ENCODE measurements at regions not wholly inside any gene's neighbourhood (a gene's known extent, or its start where the extent isn't known, plus 50 kb on each side); places are given as distances from the start of the nearest gene placed in this dataset.

DNA sequence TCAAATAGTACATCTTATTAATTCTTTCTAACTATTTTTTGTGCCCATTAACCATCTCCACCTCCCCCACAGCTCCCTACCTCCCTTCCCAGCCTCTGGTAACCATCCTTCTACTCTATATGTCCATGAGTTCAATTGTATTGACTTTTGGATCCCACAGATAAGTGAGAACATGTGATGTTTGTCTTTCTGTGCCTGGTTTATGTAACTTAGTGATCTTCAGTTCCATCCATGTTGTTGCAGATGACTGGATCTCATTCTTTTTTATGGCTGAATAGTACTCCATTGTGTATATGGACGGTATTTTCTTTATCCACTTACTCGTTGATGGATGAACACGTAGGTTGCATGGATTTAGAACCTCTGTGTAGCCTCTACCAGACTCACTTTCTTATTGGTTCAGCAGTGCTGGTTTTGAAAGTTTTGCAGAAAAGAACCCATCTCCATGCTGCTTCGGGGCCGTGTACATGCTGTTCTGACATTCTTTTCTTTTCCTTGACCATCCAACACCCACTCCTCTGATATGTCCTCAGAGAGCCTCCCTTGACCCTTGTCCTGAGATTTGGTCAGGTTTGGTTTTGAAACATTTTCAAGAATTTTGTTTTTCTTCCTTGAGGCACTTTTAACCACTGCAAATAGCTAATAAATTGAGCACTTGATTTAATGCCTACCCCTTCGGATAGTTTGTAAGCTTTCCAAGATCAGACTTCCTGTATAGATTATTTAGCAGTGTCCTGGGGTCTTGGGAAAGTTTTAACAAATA lies 231.2 kb upstream of the ZFP64 start:
- ChIA-PET CTCF (no interaction called here), RAD21 (ENCODE audit: low non-redundant PET in 1 of 2, low total read pairs in 2 of 2, uncharacterized antibody in 2 of 2, unreplicated experiment in 2 of 2) (no interaction called here), POLR2A (no interaction called here)
- Histone ChIP-seq H3K4me3 (replicated peaks in 1 of 2; ENCODE audit: low read depth in 1 of 2, low read length in 2 of 2) (no peak overlapping the region), H3K9ac (ENCODE audit: low read length) (no peak overlapping the region), H3K36me3 (ENCODE audit: control insufficient read depth in 1 of 2, insufficient read depth in 2 of 2, low read length in 2 of 2) (no peaks in the 10 kb centered on the region), H3K79me2 (ENCODE audit: insufficient read depth, low read length) (no peaks in the 10 kb centered on the region), H2AFZ (ENCODE audit: low read depth, low read length, poor library complexity, severe bottlenecking) (no peak overlapping the region), H3K27ac (ENCODE audit: low read depth, low read length) (no peak overlapping the region), H3K4me1 (ENCODE audit: control insufficient read depth in 1 of 2, insufficient read depth in 2 of 2, low read length in 2 of 2) (no peaks in the 10 kb centered on the region), H3K9me2 (ENCODE audit: insufficient read depth) (no peaks in the 10 kb centered on the region), H3K4me2 (ENCODE audit: low read length) (no peak overlapping the region), H3K27me3 (ENCODE audit: insufficient read depth, low read length) (no peaks in the 10 kb centered on the region), H3K9me3 (ENCODE audit: control insufficient read depth in 1 of 2, insufficient read depth in 1 of 2, low read depth in 1 of 2, low read length in 2 of 2) (no peaks in the 10 kb centered on the region), H4K20me1 (ENCODE audit: insufficient read depth) (no peaks in the 10 kb centered on the region)
- no peak for ATAC-seq
- DNase-seq (ENCODE audit: low read depth, low spot score): no peak
- intact Hi-C loops (cut with micrococcal nuclease): no loop called here
- no peak for TF ChIP-seq ZFX (IDR thresholded peaks at IDR 0.05)
- TF ChIP-seq EZH2 (IDR thresholded peaks at IDR 0.05): no peak
- no peak for TF ChIP-seq SIN3A (IDR thresholded peaks at IDR 0.05; ENCODE audit: low read depth)
- TF ChIP-seq SRF (IDR thresholded peaks at IDR 0.05; ENCODE audit: low read depth): no peak
- TF ChIP-seq CBX3 (IDR thresholded peaks at IDR 0.05; ENCODE audit: low read depth): no peak
- TF ChIP-seq SP1 (IDR thresholded peaks at IDR 0.05; ENCODE audit: low read depth): no peak
- TF ChIP-seq, protein P1, sequence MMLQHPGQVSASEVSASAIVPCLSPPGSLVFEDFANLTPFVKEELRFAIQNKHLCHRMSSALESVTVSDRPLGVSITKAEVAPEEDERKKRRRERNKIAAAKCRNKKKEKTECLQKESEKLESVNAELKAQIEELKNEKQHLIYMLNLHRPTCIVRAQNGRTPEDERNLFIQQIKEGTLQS (IDR thresholded peaks at IDR 0.05): no peak
- TF ChIP-seq, protein P2, sequence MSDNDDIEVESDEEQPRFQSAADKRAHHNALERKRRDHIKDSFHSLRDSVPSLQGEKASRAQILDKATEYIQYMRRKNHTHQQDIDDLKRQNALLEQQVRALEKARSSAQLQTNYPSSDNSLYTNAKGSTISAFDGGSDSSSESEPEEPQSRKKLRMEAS (IDR thresholded peaks at IDR 0.05): no peak
- TF ChIP-seq, protein P3, sequence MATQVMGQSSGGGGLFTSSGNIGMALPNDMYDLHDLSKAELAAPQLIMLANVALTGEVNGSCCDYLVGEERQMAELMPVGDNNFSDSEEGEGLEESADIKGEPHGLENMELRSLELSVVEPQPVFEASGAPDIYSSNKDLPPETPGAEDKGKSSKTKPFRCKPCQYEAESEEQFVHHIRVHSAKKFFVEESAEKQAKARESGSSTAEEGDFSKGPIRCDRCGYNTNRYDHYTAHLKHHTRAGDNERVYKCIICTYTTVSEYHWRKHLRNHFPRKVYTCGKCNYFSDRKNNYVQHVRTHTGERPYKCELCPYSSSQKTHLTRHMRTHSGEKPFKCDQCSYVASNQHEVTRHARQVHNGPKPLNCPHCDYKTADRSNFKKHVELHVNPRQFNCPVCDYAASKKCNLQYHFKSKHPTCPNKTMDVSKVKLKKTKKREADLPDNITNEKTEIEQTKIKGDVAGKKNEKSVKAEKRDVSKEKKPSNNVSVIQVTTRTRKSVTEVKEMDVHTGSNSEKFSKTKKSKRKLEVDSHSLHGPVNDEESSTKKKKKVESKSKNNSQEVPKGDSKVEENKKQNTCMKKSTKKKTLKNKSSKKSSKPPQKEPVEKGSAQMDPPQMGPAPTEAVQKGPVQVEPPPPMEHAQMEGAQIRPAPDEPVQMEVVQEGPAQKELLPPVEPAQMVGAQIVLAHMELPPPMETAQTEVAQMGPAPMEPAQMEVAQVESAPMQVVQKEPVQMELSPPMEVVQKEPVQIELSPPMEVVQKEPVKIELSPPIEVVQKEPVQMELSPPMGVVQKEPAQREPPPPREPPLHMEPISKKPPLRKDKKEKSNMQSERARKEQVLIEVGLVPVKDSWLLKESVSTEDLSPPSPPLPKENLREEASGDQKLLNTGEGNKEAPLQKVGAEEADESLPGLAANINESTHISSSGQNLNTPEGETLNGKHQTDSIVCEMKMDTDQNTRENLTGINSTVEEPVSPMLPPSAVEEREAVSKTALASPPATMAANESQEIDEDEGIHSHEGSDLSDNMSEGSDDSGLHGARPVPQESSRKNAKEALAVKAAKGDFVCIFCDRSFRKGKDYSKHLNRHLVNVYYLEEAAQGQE (IDR thresholded peaks at IDR 0.05; ENCODE audit: low read depth): no peak
- TF ChIP-seq POLR2A (IDR thresholded peaks at IDR 0.05; ENCODE audit: borderline replicate concordance, extremely low read depth, insufficient read depth, insufficient read length): no peak
- TF ChIP-seq EZH2phosphoT487 (IDR thresholded peaks at IDR 0.05; ENCODE audit: borderline replicate concordance): no peak
- TF ChIP-seq, protein P4, sequence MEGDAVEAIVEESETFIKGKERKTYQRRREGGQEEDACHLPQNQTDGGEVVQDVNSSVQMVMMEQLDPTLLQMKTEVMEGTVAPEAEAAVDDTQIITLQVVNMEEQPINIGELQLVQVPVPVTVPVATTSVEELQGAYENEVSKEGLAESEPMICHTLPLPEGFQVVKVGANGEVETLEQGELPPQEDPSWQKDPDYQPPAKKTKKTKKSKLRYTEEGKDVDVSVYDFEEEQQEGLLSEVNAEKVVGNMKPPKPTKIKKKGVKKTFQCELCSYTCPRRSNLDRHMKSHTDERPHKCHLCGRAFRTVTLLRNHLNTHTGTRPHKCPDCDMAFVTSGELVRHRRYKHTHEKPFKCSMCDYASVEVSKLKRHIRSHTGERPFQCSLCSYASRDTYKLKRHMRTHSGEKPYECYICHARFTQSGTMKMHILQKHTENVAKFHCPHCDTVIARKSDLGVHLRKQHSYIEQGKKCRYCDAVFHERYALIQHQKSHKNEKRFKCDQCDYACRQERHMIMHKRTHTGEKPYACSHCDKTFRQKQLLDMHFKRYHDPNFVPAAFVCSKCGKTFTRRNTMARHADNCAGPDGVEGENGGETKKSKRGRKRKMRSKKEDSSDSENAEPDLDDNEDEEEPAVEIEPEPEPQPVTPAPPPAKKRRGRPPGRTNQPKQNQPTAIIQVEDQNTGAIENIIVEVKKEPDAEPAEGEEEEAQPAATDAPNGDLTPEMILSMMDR (IDR thresholded peaks at IDR 0.05 in 2 of 3, conservative IDR thresholded peaks at IDR 0.05 in 1 of 3; ENCODE audit: borderline replicate concordance in 1 of 3, insufficient read depth in 1 of 3, low read depth in 2 of 3, low read length in 2 of 3): no peak
- TF ChIP-seq RAD21 (IDR thresholded peaks at IDR 0.05; ENCODE audit: low read depth): no peak
- no peak for TF ChIP-seq FOSL1 (IDR thresholded peaks at IDR 0.05; ENCODE audit: low read depth)
- no peak for TF ChIP-seq ELF1 (IDR thresholded peaks at IDR 0.05; ENCODE audit: borderline replicate concordance, low read depth)
- TF ChIP-seq JUND (IDR thresholded peaks at IDR 0.05): no peak
- TF ChIP-seq POLR2AphosphoS5 (IDR thresholded peaks at IDR 0.05; ENCODE audit: low read depth, low read length): no peak
- BruUV-seq (replicated peaks): no TSS peak

Measured in HCT116 (cell line).